K562 (cell line): ENCODE measurements at regions not wholly inside any gene's neighbourhood (a gene's known extent, or its start where the extent isn't known, plus 50 kb on each side); places are given as distances from the start of the nearest gene placed in this dataset.

Experiments used
- DPF2 ChIP-seq: fragments of 450-650 bp; IDR thresholded peaks from 2 replicates; pipeline ENCODE4 v1.6.1; 2016
- FIP1L1 ChIP-seq: fragments of 200-400 bp; formaldehyde crosslinking; IDR thresholded peaks from 2 replicates; pipeline ENCODE4 v1.6.1; 2018; ENCODE audit warnings: mild to moderate bottlenecking, low read depth, low read length; ENCODE audit not compliant: poor library complexity, severe bottlenecking
- YY1 ChIP-seq, 3 experiments: IDR thresholded peaks; 2 replicates each; pipeline ENCODE4 v1.6.1; 2011; ENCODE audit warnings: low read length in 2 of 3, mild to moderate bottlenecking in 2 of 3, moderate library complexity in 2 of 3, borderline replicate concordance in 1 of 3, control low read depth in 1 of 3, low read depth in 1 of 3; ENCODE audit not compliant: insufficient read depth in 3 of 3, insufficient replicate concordance in 2 of 3, control insufficient read depth in 1 of 3, insufficient read length in 1 of 3; ENCODE audit errors: extremely low read depth in 1 of 3
- TF ChIP-seq, protein P1 (sequence below): fragments of 450-650 bp; IDR thresholded peaks from 2 replicates; pipeline ENCODE4 v1.7.1; 2018; ENCODE audit warnings: mild to moderate bottlenecking, low read depth; ENCODE audit not compliant: partially characterized antibody
- TF ChIP-seq, protein P2 (sequence below): sonication (generic); formaldehyde crosslinking; IDR thresholded peaks from 2 replicates; pipeline ENCODE4 v1.8.0; 2022; ENCODE audit warnings: mild to moderate bottlenecking, missing genetic modification reagents, borderline replicate concordance

GRCh38 chr7:52253953-52254352 lies 781.5 kb upstream of the POM121L12 start:
- TF ChIP-seq, protein P1, sequence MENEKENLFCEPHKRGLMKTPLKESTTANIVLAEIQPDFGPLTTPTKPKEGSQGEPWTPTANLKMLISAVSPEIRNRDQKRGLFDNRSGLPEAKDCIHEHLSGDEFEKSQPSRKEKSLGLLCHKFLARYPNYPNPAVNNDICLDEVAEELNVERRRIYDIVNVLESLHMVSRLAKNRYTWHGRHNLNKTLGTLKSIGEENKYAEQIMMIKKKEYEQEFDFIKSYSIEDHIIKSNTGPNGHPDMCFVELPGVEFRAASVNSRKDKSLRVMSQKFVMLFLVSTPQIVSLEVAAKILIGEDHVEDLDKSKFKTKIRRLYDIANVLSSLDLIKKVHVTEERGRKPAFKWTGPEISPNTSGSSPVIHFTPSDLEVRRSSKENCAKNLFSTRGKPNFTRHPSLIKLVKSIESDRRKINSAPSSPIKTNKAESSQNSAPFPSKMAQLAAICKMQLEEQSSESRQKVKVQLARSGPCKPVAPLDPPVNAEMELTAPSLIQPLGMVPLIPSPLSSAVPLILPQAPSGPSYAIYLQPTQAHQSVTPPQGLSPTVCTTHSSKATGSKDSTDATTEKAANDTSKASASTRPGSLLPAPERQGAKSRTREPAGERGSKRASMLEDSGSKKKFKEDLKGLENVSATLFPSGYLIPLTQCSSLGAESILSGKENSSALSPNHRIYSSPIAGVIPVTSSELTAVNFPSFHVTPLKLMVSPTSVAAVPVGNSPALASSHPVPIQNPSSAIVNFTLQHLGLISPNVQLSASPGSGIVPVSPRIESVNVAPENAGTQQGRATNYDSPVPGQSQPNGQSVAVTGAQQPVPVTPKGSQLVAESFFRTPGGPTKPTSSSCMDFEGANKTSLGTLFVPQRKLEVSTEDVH: no peak
- TF ChIP-seq FIP1L1 (no peak), YY1 (IDR thresholded peaks at IDR 0.05; ENCODE audit: borderline replicate concordance in 1 of 3, control insufficient read depth in 1 of 3, extremely low read depth in 1 of 3, insufficient read depth in 3 of 3, insufficient read length in 1 of 3, insufficient replicate concordance in 2 of 3, low read depth in 1 of 3, low read length in 2 of 3) (no peak), DPF2 (no peak)
- TF ChIP-seq, protein P2, sequence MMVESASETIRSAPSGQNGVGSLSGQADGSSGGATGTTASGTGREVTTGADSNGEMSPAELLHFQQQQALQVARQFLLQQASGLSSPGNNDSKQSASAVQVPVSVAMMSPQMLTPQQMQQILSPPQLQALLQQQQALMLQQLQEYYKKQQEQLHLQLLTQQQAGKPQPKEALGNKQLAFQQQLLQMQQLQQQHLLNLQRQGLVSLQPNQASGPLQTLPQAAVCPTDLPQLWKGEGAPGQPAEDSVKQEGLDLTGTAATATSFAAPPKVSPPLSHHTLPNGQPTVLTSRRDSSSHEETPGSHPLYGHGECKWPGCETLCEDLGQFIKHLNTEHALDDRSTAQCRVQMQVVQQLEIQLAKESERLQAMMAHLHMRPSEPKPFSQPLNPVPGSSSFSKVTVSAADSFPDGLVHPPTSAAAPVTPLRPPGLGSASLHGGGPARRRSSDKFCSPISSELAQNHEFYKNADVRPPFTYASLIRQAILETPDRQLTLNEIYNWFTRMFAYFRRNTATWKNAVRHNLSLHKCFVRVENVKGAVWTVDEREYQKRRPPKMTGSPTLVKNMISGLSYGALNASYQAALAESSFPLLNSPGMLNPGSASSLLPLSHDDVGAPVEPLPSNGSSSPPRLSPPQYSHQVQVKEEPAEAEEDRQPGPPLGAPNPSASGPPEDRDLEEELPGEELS (CRISPR knock-in tag): no peak
